DMS153 (cell line): ENCODE measurements at regions not wholly inside any gene's neighbourhood (a gene's known extent, or its start where the extent isn't known, plus 50 kb on each side); places are given as distances from the start of the nearest gene placed in this dataset.

ENCODE experiments used
- DNase-seq: peaks from one replicate; lab custom pipeline; 2025; lab: John Stamatoyannopoulos, UW

GRCh38 chr4:153140294-153140693 is 63.9 kb upstream of the TRIM2 start:
- no peak for DNase-seq

GRCh38 chr4:153141238-153141637 is 63.0 kb upstream of the TRIM2 start:
- no peak for DNase-seq

GRCh38 chr4:153142700-153143438 is 61.4 kb upstream of the TRIM2 start:
- DNase-seq, result peak; percentile 53

GRCh38 chr4:153143527-153144348 is 60.5 kb upstream of the TRIM2 start:
- peak; percentile 60 for DNase-seq

- DNase-seq, result no peak
These were observed 58.2 kb upstream of the TRIM2 start for GRCh38 chr4:153146031-153146430.

- DNase-seq, result no peak
These were observed 57.3 kb upstream of the TRIM2 start for GRCh38 chr4:153146961-153147360.

- DNase-seq, result no peak
These were observed 55.5 kb upstream of the TRIM2 start for GRCh38 chr4:153148791-153149190.

- DNase-seq, result peak; percentile 76
These were observed 52.4 kb upstream of the TRIM2 start for GRCh38 chr4:153151535-153152455.

- DNase-seq, result peak; percentile 66
These were observed 51.5 kb upstream of the TRIM2 start for GRCh38 chr4:153152501-153153338.

GRCh38 chr4:153153339-153153871 is 50.8 kb upstream of the TRIM2 start:
- DNase-seq, result peak; percentile 66

- peak; percentile 49 for DNase-seq
These were observed 50.0 kb upstream of the TRIM2 start for GRCh38 chr4:153154007-153154975.
